ENCODE measurements at regions not wholly inside any gene's neighbourhood (a gene's known extent, or its start where the extent isn't known, plus 50 kb on each side); places are given as distances from the start of the nearest gene placed in this dataset.

DNA sequence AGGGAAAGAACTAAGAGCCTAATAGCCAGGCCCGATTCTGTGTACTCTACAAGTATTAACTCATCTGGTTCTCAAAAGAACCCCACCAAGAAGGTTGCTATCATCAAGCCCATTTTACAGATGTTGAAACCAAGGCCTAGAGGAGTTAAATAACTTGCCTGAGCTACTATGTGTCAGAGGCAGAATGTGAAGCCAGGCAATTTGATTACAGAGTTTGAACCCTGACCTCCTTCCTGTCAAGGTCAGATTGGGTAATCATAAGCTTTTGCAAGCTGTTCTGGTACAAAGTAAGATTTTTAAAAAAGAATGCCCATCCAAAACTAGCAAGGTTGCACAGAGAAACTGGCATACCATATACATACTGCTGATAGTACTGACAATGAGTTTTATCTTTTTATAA, 227.1 kb downstream of the HAUS1 start:
- CTCF ChIA-PET = no interaction called here

DNA sequence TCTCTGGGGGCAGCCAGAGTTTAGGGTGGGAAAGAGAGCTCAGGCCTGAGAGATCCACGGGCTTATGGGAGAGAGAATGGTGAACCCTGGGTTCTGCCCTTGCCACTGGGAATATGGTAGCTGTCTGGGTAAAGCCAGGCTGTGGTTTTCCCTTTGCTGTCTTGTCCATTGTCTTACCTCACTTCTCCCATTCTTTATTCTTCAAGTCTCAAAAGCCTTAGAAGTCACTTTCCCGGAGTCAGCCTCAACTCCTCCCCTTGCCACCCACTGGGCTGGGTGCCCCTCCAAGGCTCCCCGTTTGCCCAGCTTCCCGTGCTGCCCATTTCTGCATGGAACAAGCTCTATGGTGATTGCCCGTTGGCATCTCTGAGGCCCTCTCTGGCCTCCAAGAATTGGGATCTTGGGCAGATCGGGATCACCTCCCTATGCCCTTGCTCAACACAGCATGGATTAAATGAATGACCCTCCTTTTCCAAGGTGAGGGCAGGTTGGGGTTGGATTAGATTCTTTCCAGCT, 228.2 kb downstream of the HAUS1 start:
- Histone ChIP-seq H3K4me2 (no peak overlapping the region), H3K4me1 (no peaks in the 10 kb centered on the region), H3K9me3 (no peaks in the 10 kb centered on the region), H3K27ac (no peak overlapping the region), H3K4me3 (no peak overlapping the region)
- POLR2A ChIA-PET = no interaction called here
- ATAC-seq (no peak; a peak in 1 of 6 replicates), DNase-seq (ENCODE audit: low read depth in 1 of 2, low spot score in 1 of 2) (no peak), FAIRE-seq (no peak)
- TF ChIP-seq CBX8 (IDR thresholded peaks at IDR 0.05) = no peak
- no peak for TF ChIP-seq ZFP36 (IDR thresholded peaks at IDR 0.05; ENCODE audit: borderline replicate concordance, partially characterized antibody)
- TF ChIP-seq JUNB (IDR thresholded peaks at IDR 0.05) = no peak
- no peak for TF ChIP-seq MAFK (IDR thresholded peaks at IDR 0.05; ENCODE audit: partially characterized antibody)
- no peak for TF ChIP-seq TP53 (CRISPR knock-in tag; IDR thresholded peaks at IDR 0.05)
- no peak for TF ChIP-seq HOXB13 (CRISPR knock-in tag; IDR thresholded peaks at IDR 0.05; ENCODE audit: low read depth)
- TF ChIP-seq, protein P1, sequence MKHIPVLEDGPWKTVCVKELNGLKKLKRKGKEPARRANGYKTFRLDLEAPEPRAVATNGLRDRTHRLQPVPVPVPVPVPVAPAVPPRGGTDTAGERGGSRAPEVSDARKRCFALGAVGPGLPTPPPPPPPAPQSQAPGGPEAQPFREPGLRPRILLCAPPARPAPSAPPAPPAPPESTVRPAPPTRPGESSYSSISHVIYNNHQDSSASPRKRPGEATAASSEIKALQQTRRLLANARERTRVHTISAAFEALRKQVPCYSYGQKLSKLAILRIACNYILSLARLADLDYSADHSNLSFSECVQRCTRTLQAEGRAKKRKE (CRISPR knock-in tag; IDR thresholded peaks at IDR 0.05; ENCODE audit: low read depth) = no peak
- no peak for TF ChIP-seq CBX2 (IDR thresholded peaks at IDR 0.05; ENCODE audit: borderline replicate concordance, low read depth)
- TF ChIP-seq, protein P2, sequence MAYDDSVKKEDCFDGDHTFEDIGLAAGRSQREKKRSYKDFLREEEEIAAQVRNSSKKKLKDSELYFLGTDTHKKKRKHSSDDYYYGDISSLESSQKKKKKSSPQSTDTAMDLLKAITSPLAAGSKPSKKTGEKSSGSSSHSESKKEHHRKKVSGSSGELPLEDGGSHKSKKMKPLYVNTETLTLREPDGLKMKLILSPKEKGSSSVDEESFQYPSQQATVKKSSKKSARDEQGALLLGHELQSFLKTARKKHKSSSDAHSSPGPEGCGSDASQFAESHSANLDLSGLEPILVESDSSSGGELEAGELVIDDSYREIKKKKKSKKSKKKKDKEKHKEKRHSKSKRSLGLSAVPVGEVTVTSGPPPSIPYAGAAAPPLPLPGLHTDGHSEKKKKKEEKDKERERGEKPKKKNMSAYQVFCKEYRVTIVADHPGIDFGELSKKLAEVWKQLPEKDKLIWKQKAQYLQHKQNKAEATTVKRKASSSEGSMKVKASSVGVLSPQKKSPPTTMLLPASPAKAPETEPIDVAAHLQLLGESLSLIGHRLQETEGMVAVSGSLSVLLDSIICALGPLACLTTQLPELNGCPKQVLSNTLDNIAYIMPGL (CRISPR knock-in tag; IDR thresholded peaks at IDR 0.05; ENCODE audit: borderline replicate concordance) = no peak
- TF ChIP-seq KDM5A (IDR thresholded peaks at IDR 0.05) = no peak
- TF ChIP-seq POLR2A (IDR thresholded peaks at IDR 0.05; ENCODE audit: low read length) = no peak
- no peak for TF ChIP-seq MAZ (IDR thresholded peaks at IDR 0.05; ENCODE audit: borderline replicate concordance, low read depth, low read length)
- TF ChIP-seq, protein P3, sequence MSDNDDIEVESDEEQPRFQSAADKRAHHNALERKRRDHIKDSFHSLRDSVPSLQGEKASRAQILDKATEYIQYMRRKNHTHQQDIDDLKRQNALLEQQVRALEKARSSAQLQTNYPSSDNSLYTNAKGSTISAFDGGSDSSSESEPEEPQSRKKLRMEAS (IDR thresholded peaks at IDR 0.05) = no peak
- TF ChIP-seq HOXA7 (CRISPR knock-in tag; IDR thresholded peaks at IDR 0.05) = no peak
- TF ChIP-seq SREBF2 (IDR thresholded peaks at IDR 0.05) = no peak
- TF ChIP-seq POLR2AphosphoS2 (conservative IDR thresholded peaks at IDR 0.05; ENCODE audit: low read length) = no peak
- no peak for TF ChIP-seq HEYL (CRISPR knock-in tag; IDR thresholded peaks at IDR 0.05)
- TF ChIP-seq KDM1A (IDR thresholded peaks at IDR 0.05; ENCODE audit: low read depth) = no peak
- TF ChIP-seq, protein P4, sequence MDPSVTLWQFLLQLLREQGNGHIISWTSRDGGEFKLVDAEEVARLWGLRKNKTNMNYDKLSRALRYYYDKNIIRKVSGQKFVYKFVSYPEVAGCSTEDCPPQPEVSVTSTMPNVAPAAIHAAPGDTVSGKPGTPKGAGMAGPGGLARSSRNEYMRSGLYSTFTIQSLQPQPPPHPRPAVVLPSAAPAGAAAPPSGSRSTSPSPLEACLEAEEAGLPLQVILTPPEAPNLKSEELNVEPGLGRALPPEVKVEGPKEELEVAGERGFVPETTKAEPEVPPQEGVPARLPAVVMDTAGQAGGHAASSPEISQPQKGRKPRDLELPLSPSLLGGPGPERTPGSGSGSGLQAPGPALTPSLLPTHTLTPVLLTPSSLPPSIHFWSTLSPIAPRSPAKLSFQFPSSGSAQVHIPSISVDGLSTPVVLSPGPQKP (IDR thresholded peaks at IDR 0.05; ENCODE audit: low read depth, low read length) = no peak
- CTCF ChIA-PET = interaction anchor here (1.7 kb wide), 1 partner anchor 326 kb away, joined by 4 read pairs; no protein-coding TSS in a partner anchor
- 67% methylated on average over 6 of the region's 6 CpGs for WGBS (ENCODE audit: missing lambda C conversion rate)

More for the DNA sequence above, 227.1 kb downstream of the HAUS1 start:
- no peak for DNase-seq (ENCODE audit: low read depth in 1 of 2, low spot score in 1 of 2)
- H3K4me1 ChIP-seq = no peaks in the 10 kb centered on the region
- H3K4me3 ChIP-seq = no peak overlapping the region
- no peak overlapping the region for H3K4me2 ChIP-seq
- no peaks in the 10 kb centered on the region for H3K9me3 ChIP-seq
- no peak overlapping the region for H3K27ac ChIP-seq
- 33% methylated on average over 1 of the region's 1 CpG for WGBS (ENCODE audit: missing lambda C conversion rate)
- FAIRE-seq = no peak
- ATAC-seq = no peak
- TF ChIP-seq, protein P5, sequence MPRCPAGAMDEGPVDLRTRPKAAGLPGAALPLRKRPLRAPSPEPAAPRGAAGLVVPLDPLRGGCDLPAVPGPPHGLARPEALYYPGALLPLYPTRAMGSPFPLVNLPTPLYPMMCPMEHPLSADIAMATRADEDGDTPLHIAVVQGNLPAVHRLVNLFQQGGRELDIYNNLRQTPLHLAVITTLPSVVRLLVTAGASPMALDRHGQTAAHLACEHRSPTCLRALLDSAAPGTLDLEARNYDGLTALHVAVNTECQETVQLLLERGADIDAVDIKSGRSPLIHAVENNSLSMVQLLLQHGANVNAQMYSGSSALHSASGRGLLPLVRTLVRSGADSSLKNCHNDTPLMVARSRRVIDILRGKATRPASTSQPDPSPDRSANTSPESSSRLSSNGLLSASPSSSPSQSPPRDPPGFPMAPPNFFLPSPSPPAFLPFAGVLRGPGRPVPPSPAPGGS (IDR thresholded peaks at IDR 0.05) = no peak
- no peak for TF ChIP-seq FOSB (CRISPR knock-in tag; IDR thresholded peaks at IDR 0.05)
- POLR2A ChIA-PET = no interaction called here

All from A549 (cell line).